ENCODE measurements at regions not wholly inside any gene's neighbourhood (a gene's known extent, or its start where the extent isn't known, plus 50 kb on each side); places are given as distances from the start of the nearest gene placed in this dataset.

DNA sequence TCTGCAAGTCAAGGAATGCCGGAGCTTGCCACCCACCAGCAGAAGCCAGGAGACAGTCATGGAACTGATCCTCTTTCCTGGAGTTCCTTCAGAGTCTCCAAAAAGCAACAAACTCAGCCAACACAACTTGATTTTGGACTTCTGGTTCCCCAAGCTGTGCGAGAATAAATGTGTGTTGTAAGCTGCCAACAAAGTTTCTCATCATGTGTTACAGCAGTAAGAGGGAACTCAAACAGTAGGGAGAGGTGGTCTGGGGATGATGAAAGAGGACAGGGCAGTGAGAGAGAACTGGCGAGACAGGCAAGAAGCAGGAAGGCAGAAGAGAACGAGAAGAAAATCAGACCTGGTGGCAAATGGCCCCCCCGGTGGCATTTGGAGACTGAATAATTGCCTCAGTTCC is 204.9 kb downstream of the MAF start:
- in situ Hi-C loops (cut with HindIII; ENCODE audit: extremely low pct_ligation_motif_present, low pct_unique_long_range_greater_than_20kb) (no loop called here), intact Hi-C loops (cut with micrococcal nuclease; ENCODE audit: unreplicated experiment) (no loop called here)
- no peak for DNase-seq (ENCODE audit: low spot score)
- no peak for ATAC-seq
- H2AFZ ChIP-seq (ENCODE audit: low read length) = no peak overlapping the region
- H4K20me1 ChIP-seq (ENCODE audit: insufficient read depth, low read length) = no peaks in the 10 kb centered on the region
- ChIA-PET POLR2A (no interaction called here), CTCF (ENCODE audit: low intra/inter-chr PET ratio, low total read pairs) (no interaction called here)
- BruUV-seq (replicated peaks) = no TSS peak
- FAIRE-seq = no peak
- 34% methylated on average over 5 of the region's 5 CpGs for WGBS (ENCODE audit: low lambda C conversion rate)
- 0 out of 5 replicates have a peak, but pooled peaks cover 0 to 4% of the 10 kb centered on the region in 2 experiments for H3K27me3 ChIP-seq (ENCODE audit: control insufficient read depth in 1 of 2, insufficient read depth in 2 of 2, low read length in 2 of 2)
- no peak overlapping the region for H3K27ac ChIP-seq (ENCODE audit: extremely low read length, insufficient read depth, low read length)
- no peak overlapping the region for H3K4me3 ChIP-seq (replicated peaks in 1 of 3; ENCODE audit: insufficient read depth in 1 of 3, low read depth in 2 of 3, low read length in 3 of 3)
- H3K4me1 ChIP-seq (ENCODE audit: insufficient read depth, low read length) = peaks cover 5% of the 10 kb centered on the region; the same call in 1 of the 2 replicates
- no peaks in the 10 kb centered on the region for H3K79me2 ChIP-seq (ENCODE audit: insufficient read depth, low read length)
- H3K9ac ChIP-seq (ENCODE audit: insufficient read depth, low read depth, low read length) = no peak overlapping the region
- no peaks in the 10 kb centered on the region for H3K36me3 ChIP-seq (replicated peaks in 1 of 2; ENCODE audit: control insufficient read depth in 1 of 2, insufficient read depth in 2 of 2, low read length in 2 of 2)
- H3K9me3 ChIP-seq (ENCODE audit: low read length) = no peaks in the 10 kb centered on the region
- H3K4me2 ChIP-seq (ENCODE audit: low read depth, low read length) = no peak overlapping the region
- no peak for TF ChIP-seq HIVEP1 (CRISPR knock-in tag; IDR thresholded peaks at IDR 0.05)
- TF ChIP-seq IKZF4 (CRISPR knock-in tag; IDR thresholded peaks at IDR 0.05; ENCODE audit: borderline replicate concordance, low read depth, not compliant biosample characterization) = no peak
- TF ChIP-seq YEATS4 (CRISPR knock-in tag; IDR thresholded peaks at IDR 0.05; ENCODE audit: borderline replicate concordance) = no peak
- TF ChIP-seq ATAD3A (CRISPR knock-in tag; IDR thresholded peaks at IDR 0.05) = no peak
- no peak for TF ChIP-seq GFI1 (CRISPR knock-in tag; IDR thresholded peaks at IDR 0.05; ENCODE audit: borderline replicate concordance)
- no peak for TF ChIP-seq ZNF460 (CRISPR knock-in tag; IDR thresholded peaks at IDR 0.05; ENCODE audit: borderline replicate concordance)
- TF ChIP-seq, protein P1, sequence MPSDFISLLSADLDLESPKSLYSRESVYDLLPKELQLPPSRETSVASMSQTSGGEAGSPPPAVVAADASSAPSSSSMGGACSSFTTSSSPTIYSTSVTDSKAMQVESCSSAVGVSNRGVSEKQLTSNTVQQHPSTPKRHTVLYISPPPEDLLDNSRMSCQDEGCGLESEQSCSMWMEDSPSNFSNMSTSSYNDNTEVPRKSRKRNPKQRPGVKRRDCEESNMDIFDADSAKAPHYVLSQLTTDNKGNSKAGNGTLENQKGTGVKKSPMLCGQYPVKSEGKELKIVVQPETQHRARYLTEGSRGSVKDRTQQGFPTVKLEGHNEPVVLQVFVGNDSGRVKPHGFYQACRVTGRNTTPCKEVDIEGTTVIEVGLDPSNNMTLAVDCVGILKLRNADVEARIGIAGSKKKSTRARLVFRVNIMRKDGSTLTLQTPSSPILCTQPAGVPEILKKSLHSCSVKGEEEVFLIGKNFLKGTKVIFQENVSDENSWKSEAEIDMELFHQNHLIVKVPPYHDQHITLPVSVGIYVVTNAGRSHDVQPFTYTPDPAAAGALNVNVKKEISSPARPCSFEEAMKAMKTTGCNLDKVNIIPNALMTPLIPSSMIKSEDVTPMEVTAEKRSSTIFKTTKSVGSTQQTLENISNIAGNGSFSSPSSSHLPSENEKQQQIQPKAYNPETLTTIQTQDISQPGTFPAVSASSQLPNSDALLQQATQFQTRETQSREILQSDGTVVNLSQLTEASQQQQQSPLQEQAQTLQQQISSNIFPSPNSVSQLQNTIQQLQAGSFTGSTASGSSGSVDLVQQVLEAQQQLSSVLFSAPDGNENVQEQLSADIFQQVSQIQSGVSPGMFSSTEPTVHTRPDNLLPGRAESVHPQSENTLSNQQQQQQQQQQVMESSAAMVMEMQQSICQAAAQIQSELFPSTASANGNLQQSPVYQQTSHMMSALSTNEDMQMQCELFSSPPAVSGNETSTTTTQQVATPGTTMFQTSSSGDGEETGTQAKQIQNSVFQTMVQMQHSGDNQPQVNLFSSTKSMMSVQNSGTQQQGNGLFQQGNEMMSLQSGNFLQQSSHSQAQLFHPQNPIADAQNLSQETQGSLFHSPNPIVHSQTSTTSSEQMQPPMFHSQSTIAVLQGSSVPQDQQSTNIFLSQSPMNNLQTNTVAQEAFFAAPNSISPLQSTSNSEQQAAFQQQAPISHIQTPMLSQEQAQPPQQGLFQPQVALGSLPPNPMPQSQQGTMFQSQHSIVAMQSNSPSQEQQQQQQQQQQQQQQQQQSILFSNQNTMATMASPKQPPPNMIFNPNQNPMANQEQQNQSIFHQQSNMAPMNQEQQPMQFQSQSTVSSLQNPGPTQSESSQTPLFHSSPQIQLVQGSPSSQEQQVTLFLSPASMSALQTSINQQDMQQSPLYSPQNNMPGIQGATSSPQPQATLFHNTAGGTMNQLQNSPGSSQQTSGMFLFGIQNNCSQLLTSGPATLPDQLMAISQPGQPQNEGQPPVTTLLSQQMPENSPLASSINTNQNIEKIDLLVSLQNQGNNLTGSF (CRISPR knock-in tag; IDR thresholded peaks at IDR 0.05) = no peak
- no peak for TF ChIP-seq MYPOP (CRISPR knock-in tag; IDR thresholded peaks at IDR 0.05)
- no peak for TF ChIP-seq ZNF256 (CRISPR knock-in tag; conservative IDR thresholded peaks at IDR 0.05)
- no peak for TF ChIP-seq POLR2AphosphoS5 (IDR thresholded peaks at IDR 0.05; ENCODE audit: low read depth, low read length)
- TF ChIP-seq ZNF749 (CRISPR knock-in tag; IDR thresholded peaks at IDR 0.05; ENCODE audit: borderline replicate concordance) = no peak
- no peak for TF ChIP-seq SMAD9 (CRISPR knock-in tag; IDR thresholded peaks at IDR 0.05)
- no peak for TF ChIP-seq ZBTB3 (CRISPR knock-in tag; IDR thresholded peaks at IDR 0.05; ENCODE audit: borderline replicate concordance, low read depth)
